GM23338 (cell line): ENCODE measurements at regions not wholly inside any gene's neighbourhood (a gene's known extent, or its start where the extent isn't known, plus 50 kb on each side); places are given as distances from the start of the nearest gene placed in this dataset.

ENCODE experiments used
- EZH2 ChIP-seq: fragments of 200-600 bp; sonication (generic); IDR thresholded peaks from one replicate; pipeline ENCODE4 v1.8.0; 2017; ENCODE audit warnings: antibody characterized with exemption, mild to moderate bottlenecking, low read depth; ENCODE audit not compliant: unreplicated experiment
- POLR2AphosphoS5 ChIP-seq: IDR thresholded peaks from 2 replicates; pipeline ENCODE4 v1.6.1; 2016; ENCODE audit warnings: antibody characterized with exemption, low read depth
- ZNF114 ChIP-seq: fragments of 250-450 bp; sonication (Bioruptor Pico); IDR thresholded peaks from 2 replicates; pipeline ENCODE4 v1.5.0; 2020; ENCODE audit warnings: mild to moderate bottlenecking, moderate library complexity
- ZNF331 ChIP-seq: fragments of 250-450 bp; sonication (Bioruptor Pico); IDR thresholded peaks from 2 replicates; pipeline ENCODE4 v1.5.0; 2020; ENCODE audit warnings: low read depth, mild to moderate bottlenecking, moderate library complexity
- TF ChIP-seq, protein P1 (sequence below), 2 experiments: fragments of 200-600 bp in 1 of 2; sonication (generic) in 1 of 2; conservative IDR thresholded peaks; 2 replicates each; pipeline versions ENCODE4 v1.5.1 to v1.6.1; 2016 to 2017; ENCODE audit warnings: antibody characterized with exemption in 2 of 2, low read depth in 2 of 2, mild to moderate bottlenecking in 2 of 2, moderate library complexity in 1 of 2
- TF ChIP-seq, protein P2 (sequence below): IDR thresholded peaks from 2 replicates; pipeline ENCODE4 v1.6.1; 2016; ENCODE audit warnings: antibody characterized with exemption
- TF ChIP-seq, protein P3 (sequence below): IDR thresholded peaks from one replicate; pipeline ENCODE4 v1.6.1; 2018; ENCODE audit warnings: antibody characterized with exemption; ENCODE audit not compliant: unreplicated experiment

DNA sequence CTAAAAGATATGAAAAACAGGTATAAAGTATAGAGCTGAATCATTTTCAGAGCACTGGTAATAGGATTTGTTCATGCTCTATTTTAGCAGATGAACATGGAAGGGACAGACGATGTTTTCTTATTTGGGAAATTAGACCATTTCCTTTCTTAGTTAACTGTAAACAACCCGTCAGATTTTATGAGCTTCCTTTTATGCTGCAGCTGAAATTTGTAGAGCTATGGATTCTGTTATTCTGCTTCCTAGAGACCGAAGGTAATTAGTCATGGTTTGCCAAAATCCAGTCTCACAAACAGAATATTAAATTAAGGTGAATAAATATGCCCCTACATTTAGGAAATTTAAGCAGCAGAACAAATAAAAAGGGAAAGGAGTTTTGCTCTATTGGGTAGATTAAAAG, 180.2 kb upstream of the SYT1 start:
- TF ChIP-seq, protein P1, sequence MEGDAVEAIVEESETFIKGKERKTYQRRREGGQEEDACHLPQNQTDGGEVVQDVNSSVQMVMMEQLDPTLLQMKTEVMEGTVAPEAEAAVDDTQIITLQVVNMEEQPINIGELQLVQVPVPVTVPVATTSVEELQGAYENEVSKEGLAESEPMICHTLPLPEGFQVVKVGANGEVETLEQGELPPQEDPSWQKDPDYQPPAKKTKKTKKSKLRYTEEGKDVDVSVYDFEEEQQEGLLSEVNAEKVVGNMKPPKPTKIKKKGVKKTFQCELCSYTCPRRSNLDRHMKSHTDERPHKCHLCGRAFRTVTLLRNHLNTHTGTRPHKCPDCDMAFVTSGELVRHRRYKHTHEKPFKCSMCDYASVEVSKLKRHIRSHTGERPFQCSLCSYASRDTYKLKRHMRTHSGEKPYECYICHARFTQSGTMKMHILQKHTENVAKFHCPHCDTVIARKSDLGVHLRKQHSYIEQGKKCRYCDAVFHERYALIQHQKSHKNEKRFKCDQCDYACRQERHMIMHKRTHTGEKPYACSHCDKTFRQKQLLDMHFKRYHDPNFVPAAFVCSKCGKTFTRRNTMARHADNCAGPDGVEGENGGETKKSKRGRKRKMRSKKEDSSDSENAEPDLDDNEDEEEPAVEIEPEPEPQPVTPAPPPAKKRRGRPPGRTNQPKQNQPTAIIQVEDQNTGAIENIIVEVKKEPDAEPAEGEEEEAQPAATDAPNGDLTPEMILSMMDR (conservative IDR thresholded peaks at IDR 0.05; ENCODE audit: low read depth in 2 of 2) = no peak
- TF ChIP-seq EZH2 = no peak
- TF ChIP-seq POLR2AphosphoS5 = no peak
- TF ChIP-seq, protein P2, sequence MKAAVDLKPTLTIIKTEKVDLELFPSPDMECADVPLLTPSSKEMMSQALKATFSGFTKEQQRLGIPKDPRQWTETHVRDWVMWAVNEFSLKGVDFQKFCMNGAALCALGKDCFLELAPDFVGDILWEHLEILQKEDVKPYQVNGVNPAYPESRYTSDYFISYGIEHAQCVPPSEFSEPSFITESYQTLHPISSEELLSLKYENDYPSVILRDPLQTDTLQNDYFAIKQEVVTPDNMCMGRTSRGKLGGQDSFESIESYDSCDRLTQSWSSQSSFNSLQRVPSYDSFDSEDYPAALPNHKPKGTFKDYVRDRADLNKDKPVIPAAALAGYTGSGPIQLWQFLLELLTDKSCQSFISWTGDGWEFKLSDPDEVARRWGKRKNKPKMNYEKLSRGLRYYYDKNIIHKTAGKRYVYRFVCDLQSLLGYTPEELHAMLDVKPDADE = no peak
- TF ChIP-seq ZNF114 (CRISPR knock-in tag) = no peak
- TF ChIP-seq, protein P3, sequence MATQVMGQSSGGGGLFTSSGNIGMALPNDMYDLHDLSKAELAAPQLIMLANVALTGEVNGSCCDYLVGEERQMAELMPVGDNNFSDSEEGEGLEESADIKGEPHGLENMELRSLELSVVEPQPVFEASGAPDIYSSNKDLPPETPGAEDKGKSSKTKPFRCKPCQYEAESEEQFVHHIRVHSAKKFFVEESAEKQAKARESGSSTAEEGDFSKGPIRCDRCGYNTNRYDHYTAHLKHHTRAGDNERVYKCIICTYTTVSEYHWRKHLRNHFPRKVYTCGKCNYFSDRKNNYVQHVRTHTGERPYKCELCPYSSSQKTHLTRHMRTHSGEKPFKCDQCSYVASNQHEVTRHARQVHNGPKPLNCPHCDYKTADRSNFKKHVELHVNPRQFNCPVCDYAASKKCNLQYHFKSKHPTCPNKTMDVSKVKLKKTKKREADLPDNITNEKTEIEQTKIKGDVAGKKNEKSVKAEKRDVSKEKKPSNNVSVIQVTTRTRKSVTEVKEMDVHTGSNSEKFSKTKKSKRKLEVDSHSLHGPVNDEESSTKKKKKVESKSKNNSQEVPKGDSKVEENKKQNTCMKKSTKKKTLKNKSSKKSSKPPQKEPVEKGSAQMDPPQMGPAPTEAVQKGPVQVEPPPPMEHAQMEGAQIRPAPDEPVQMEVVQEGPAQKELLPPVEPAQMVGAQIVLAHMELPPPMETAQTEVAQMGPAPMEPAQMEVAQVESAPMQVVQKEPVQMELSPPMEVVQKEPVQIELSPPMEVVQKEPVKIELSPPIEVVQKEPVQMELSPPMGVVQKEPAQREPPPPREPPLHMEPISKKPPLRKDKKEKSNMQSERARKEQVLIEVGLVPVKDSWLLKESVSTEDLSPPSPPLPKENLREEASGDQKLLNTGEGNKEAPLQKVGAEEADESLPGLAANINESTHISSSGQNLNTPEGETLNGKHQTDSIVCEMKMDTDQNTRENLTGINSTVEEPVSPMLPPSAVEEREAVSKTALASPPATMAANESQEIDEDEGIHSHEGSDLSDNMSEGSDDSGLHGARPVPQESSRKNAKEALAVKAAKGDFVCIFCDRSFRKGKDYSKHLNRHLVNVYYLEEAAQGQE = no peak
- TF ChIP-seq ZNF331 (CRISPR knock-in tag) = no peak
